Gastroesophageal sphincter (tissue), 4 donors: ENCODE measurements at regions not wholly inside any gene's neighbourhood (a gene's known extent, or its start where the extent isn't known, plus 50 kb on each side); places are given as distances from the start of the nearest gene placed in this dataset.

Experiments used
- ATAC-seq: fragments of 150-250 bp; one replicate; pipeline ENCODE4 v1.9.1; 2016; ENCODE audit warnings: mild to moderate bottlenecking, moderate library complexity
- H3K27ac ChIP-seq, 4 donors: fragments of 200-600 bp; sonication (generic) in 3 of 4; 1 replicate in 3 of 4; 2 replicates in 1 of 4; pipeline ENCODE4 v1.5.1; 2016 to 2019
- H3K27me3 ChIP-seq: fragments of 200-600 bp; sonication (generic); one replicate; pipeline ENCODE4 v1.5.1; 2019
- H3K36me3 ChIP-seq, 2 donors: fragments of 200-600 bp; sonication (generic); one replicate each; pipeline ENCODE4 v1.5.1; 2019; ENCODE audit warnings: control low read depth in 1 of 2
- H3K4me1 ChIP-seq, 3 donors: fragments of 200-600 bp; sonication (generic); 1 replicate in 2 of 3; 2 replicates in 1 of 3; pipeline ENCODE4 v1.5.1; 2016 to 2019; ENCODE audit warnings: control low read depth in 2 of 3
- H3K4me3 ChIP-seq, 2 donors: fragments of 200-600 bp; sonication (generic); one replicate each; pipeline ENCODE4 v1.5.1; 2019; ENCODE audit warnings: mild to moderate bottlenecking in 1 of 2, moderate library complexity in 1 of 2
- H3K9me3 ChIP-seq, 3 donors: fragments of 200-600 bp; sonication (generic); one replicate each; pipeline ENCODE4 v1.5.1; 2017 to 2019; ENCODE audit warnings: control low read depth in 2 of 3
- EP300 ChIP-seq: sonication (generic); formaldehyde crosslinking; IDR thresholded peaks from one replicate; pipeline ENCODE4 v1.6.1; 2017; ENCODE audit warnings: antibody characterized with exemption, mild to moderate bottlenecking
- POLR2A ChIP-seq, 2 donors: fragments of 450-650 bp; IDR thresholded peaks; one replicate each; pipeline ENCODE4 v1.6.1; 2017; ENCODE audit warnings: antibody characterized with exemption in 2 of 2, mild to moderate bottlenecking in 2 of 2, moderate library complexity in 1 of 2
- POLR2AphosphoS5 ChIP-seq: sonication (generic); formaldehyde crosslinking; IDR thresholded peaks from one replicate; pipeline ENCODE4 v1.6.1; 2017; ENCODE audit warnings: antibody characterized with exemption
- WGBS, 2 donors: methylation state at CpG; one replicate each; pipeline ENCODE4 v1.1.5; 2018; ENCODE audit warnings: low coverage in 1 of 2; 5-methylcytosine and 5-hydroxymethylcytosine counted together
- TF ChIP-seq, protein P1 (sequence below), 4 experiments: fragments of 200-600 bp in 2 of 4; fragments of 450-650 bp in 2 of 4; sonication (generic) in 1 of 4; IDR thresholded peaks; one replicate each; pipeline ENCODE4 v1.5.1; 2017 to 2019; ENCODE audit warnings: antibody characterized with exemption in 4 of 4, mild to moderate bottlenecking in 2 of 4, moderate library complexity in 2 of 4

DNA sequence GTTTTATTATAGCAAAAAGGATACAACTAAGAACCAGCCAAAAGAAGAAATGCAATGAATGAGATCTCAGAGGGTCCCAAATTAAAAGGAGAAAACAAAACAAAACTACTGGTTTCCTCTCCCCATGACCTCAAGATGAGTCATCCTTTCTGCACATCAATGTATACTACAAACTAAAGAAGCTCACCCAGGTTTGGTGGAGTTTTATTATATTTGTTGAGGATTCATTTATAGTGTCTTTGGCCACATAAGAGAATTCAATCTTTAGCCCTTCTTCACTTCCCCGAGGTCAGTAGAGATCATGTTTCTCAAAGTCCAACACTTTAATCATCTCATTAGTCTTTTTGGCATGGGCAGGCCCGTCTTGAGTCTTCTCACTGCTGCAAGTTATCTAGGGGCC lies 210.6 kb downstream of the SLC6A15 start:
- WGBS, 2 donors, result 47 to 57% methylated on average over 1 to 2 of the region's 2 CpGs
- H3K27me3 ChIP-seq, result no peaks in the 10 kb centered on the region
- no peaks in the 10 kb centered on the region for H3K36me3 ChIP-seq
- H3K27ac ChIP-seq, result no peak overlapping the region
- ATAC-seq, result no peak
- no peak overlapping the region for H3K4me3 ChIP-seq
- H3K9me3 ChIP-seq, result no peaks in the 10 kb centered on the region
- H3K4me1 ChIP-seq, result no peaks in the 10 kb centered on the region
- TF ChIP-seq, protein P1, sequence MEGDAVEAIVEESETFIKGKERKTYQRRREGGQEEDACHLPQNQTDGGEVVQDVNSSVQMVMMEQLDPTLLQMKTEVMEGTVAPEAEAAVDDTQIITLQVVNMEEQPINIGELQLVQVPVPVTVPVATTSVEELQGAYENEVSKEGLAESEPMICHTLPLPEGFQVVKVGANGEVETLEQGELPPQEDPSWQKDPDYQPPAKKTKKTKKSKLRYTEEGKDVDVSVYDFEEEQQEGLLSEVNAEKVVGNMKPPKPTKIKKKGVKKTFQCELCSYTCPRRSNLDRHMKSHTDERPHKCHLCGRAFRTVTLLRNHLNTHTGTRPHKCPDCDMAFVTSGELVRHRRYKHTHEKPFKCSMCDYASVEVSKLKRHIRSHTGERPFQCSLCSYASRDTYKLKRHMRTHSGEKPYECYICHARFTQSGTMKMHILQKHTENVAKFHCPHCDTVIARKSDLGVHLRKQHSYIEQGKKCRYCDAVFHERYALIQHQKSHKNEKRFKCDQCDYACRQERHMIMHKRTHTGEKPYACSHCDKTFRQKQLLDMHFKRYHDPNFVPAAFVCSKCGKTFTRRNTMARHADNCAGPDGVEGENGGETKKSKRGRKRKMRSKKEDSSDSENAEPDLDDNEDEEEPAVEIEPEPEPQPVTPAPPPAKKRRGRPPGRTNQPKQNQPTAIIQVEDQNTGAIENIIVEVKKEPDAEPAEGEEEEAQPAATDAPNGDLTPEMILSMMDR (IDR thresholded peaks at IDR 0.05), result no peak
- TF ChIP-seq POLR2A (IDR thresholded peaks at IDR 0.05), result no peak
- TF ChIP-seq EP300, result no peak
- no peak for TF ChIP-seq POLR2AphosphoS5

DNA sequence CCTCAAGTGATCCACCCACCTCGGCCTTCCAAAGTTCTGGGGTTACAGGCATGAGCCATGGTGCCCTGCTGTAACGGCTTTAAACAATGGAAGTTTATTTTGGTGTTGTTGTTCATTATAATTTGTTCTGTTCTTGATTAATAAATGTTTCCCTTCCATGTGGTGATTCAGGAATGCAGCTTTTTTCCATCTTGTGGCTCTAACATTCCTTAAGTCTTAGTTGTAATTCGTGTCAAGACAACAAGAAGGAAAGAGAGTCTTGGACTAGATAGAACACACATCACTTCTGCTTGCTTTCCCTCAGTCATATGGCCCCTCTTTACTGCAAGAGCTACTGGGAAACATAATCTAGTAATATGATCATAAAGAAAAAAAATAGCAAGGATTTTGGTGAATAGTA lies 211.6 kb downstream of the SLC6A15 start:
- Histone ChIP-seq H3K36me3 (no peaks in the 10 kb centered on the region), H3K27me3 (no peaks in the 10 kb centered on the region), H3K4me1 (no peaks in the 10 kb centered on the region), H3K4me3 (no peak overlapping the region), H3K9me3 (no peaks in the 10 kb centered on the region), H3K27ac (no peak overlapping the region)
- 68 to 75% methylated on average over 3 of the region's 3 CpGs for WGBS, 2 donors
- TF ChIP-seq POLR2AphosphoS5 (no peak), EP300 (no peak), POLR2A (IDR thresholded peaks at IDR 0.05) (no peak)
- TF ChIP-seq, protein P1 (IDR thresholded peaks at IDR 0.05), result no peak
- no peak for ATAC-seq

- Histone ChIP-seq H3K9me3 (no peaks in the 10 kb centered on the region), H3K4me3 (no peak overlapping the region), H3K27me3 (no peaks in the 10 kb centered on the region), H3K4me1 (no peaks in the 10 kb centered on the region), H3K27ac (no peak overlapping the region), H3K36me3 (no peaks in the 10 kb centered on the region)
- ATAC-seq, result no peak
- WGBS, 2 donors, result 81% methylated on average over 3 of the region's 3 CpGs; no CpG with 5 or more reads in 1 of the 2 donors
- TF ChIP-seq EP300 (no peak), POLR2A (IDR thresholded peaks at IDR 0.05) (no peak), POLR2AphosphoS5 (no peak)
- TF ChIP-seq, protein P1 (IDR thresholded peaks at IDR 0.05), result no peak
Measured at GRCh38 chr12:84698576-84699333, 213.8 kb downstream of the SLC6A15 start.

DNA sequence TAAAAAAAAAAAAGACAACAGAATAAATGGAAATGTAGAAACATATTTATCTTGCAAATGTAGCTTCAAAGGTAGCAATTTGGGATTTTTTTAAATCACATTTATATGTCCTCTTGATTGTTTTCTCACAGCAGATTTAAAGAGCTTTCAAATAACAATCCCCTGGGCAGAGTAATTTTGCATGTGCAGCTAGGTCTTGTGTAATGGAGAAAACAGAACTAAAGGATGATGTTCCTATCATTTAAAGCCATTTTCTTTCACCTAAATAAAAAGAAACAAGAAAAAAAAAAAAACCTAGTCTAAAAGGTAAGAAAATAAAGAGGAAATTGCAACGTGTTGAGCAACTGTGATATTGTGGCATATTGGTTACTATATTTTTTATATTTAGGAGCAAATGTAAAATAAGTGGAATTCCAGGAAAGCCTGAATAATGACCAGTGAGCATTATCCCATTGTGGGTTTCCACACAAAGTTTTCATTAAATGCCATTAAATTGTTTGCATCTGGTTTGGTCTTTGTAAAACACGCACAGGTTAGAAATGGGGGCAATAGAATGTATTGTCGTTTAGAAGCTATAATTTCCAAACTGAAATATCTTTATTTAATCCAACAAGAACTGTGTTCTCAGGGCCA lies 215.6 kb downstream of the SLC6A15 start:
- TF ChIP-seq EP300 (no peak), POLR2AphosphoS5 (no peak), POLR2A (IDR thresholded peaks at IDR 0.05) (no peak)
- TF ChIP-seq, protein P1 (IDR thresholded peaks at IDR 0.05), result no peak
- ATAC-seq, result no peak
- 63 to 65% methylated on average over 3 of the region's 3 CpGs for WGBS, 2 donors
- H3K9me3 ChIP-seq, result no peaks in the 10 kb centered on the region
- no peak overlapping the region for H3K4me3 ChIP-seq
- H3K4me1 ChIP-seq, result no peaks in the 10 kb centered on the region
- no peaks in the 10 kb centered on the region for H3K27me3 ChIP-seq
- no peaks in the 10 kb centered on the region for H3K36me3 ChIP-seq
- no peak overlapping the region for H3K27ac ChIP-seq

DNA sequence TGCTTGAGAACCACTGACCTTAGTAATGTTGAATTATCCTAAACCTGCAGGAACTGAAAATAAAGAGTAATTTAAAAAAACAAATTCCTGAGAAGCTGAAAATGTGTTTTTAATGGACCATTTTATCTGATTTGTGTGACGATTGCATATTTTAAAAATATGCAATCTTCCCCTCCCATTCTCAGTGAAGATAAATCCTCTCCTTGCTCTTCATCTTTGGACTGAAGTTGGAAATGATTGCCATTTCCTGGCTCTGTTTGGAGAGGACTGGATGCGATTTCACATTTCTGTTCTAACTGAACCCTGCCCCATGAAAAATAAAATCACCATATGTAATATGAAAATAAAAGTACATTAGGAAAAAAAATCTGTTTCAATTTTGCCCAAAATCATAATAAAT lies 216.3 kb downstream of the SLC6A15 start:
- Histone ChIP-seq H3K27ac (no peak overlapping the region), H3K4me1 (no peaks in the 10 kb centered on the region), H3K9me3 (no peaks in the 10 kb centered on the region), H3K36me3 (no peaks in the 10 kb centered on the region), H3K4me3 (no peak overlapping the region), H3K27me3 (no peaks in the 10 kb centered on the region)
- WGBS, 2 donors, result 56 to 62% methylated on average over 2 of the region's 2 CpGs
- no peak for ATAC-seq
- TF ChIP-seq POLR2A (IDR thresholded peaks at IDR 0.05), result no peak
- TF ChIP-seq, protein P1 (IDR thresholded peaks at IDR 0.05), result no peak
- TF ChIP-seq POLR2AphosphoS5, result no peak
- no peak for TF ChIP-seq EP300
